ENCODE measurements at regions not wholly inside any gene's neighbourhood (a gene's known extent, or its start where the extent isn't known, plus 50 kb on each side); places are given as distances from the start of the nearest gene placed in this dataset.

DNA sequence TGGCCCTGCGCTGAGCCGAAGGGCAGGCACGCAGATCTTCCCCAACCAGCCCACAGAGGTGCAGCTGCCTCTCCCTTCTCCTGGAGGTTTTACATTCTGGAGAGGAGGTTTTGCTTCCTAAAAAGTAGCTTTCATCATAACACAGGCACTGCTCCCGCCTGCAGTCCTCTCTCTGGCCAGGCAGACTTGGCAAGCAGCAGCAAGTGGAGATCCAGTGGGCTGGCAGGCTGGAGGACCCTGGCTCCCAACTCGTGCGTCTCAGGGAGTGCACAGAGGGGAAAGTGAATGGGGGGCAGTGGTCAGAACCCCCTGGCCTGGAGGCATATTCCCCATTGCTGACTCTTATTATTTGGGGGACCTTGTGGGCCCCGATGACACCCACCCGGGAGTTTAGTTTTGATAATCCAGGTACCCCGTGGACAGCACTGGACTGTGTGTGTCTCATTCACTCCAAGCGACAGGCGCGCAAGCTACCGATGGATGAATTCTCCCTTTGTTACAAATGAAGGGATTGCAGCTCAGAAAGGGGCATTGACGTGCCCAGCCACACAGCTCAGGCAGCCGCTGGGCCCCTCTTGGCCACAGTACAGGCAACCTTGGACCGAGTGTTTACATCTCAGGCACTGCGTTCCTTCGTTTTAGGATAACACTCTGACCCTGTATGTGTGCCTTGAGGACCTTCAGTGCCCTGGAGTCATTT, 1223.9 kb downstream of the BRD1 start:
- DNase-seq (ENCODE audit: low read depth in 3 of 3), result no peak

- no peak for DNase-seq (ENCODE audit: low read depth in 3 of 3)
Observed at GRCh38 chr22:48602805-48603518, 1224.7 kb downstream of the BRD1 start.

DNA sequence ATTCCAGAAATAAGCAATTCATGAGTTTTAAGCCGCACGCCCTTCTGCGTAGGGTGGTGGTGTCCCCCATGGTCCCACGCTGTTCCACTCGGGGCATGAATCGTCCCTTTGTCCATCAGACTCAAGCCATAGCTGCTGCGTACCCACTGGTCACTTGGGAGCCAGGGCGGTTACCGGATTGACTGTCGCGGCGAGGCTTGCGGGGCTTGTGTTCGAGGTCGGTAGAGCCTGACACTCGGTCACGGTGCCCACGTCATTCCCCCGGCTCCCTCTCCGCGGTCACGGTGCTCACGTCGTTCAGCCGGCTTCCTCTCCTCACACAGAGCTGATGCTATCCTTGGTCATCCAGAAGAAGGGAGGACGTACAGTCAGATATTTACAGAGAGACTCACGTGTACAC, 1227.0 kb downstream of the BRD1 start:
- DNase-seq (ENCODE audit: low read depth in 3 of 3), result no peak

DNA sequence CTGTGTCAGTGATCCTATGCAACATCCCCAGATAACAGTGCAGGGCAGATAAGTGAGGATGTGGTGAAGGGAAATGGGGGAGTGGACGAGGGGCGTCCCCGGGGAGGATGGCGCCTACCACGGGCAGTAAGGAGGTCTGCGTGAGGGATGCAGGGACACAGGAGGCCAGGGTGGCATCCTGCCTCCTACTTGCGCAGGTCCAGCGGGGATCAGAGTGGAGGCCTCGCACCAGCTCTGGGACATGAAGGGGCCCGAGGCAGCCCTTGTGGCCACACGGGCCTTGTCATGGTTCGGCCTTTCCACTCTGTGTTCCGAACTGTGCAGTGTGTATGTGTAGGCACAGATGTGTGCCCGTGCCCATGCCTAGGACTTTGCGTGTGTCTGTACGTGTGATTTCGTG, 1227.5 kb downstream of the BRD1 start:
- no peak for DNase-seq (ENCODE audit: low read depth in 3 of 3)

GRCh38 chr22:48599346-48599745, 1228.3 kb downstream of the BRD1 start:
- no peak for DNase-seq (ENCODE audit: low read depth in 3 of 3)

DNA sequence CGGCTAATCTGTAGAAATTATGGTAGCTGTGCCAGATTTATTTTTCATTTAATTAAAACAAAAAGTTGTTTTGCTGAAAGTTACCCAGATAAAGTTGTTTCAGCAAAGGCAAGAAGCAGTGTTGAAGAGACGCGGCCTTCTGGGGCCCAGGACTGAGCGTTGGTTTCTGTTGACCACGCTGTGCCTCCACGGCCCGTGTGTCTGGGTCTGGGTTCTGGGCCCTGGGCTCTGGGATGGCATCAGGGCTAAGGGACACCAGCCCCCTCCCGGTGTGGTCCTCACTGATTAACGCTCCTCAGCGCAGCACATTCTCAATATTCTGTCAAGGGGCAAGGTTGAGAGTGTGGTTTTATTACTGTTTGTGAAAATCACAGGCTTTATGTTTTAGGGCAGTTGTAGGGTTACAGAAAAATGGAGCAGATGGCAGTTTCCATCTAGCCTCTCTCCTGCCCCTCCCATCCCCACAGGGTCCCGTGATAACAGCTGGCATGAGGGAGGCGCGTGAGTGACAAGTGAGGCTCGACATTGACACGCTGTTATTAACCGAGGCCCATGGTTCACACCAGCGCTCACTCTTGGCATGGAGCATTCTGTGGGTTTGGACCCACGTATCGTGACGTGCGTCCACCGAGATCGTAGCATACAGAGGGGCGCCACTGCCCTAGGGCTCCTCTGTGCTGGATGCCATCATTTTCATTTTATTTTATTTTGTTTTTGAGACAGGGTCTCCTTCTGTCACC, 1231.4 kb downstream of the BRD1 start:
- no peak for DNase-seq (ENCODE audit: low read depth in 3 of 3)

- DNase-seq (ENCODE audit: low read depth in 3 of 3), result no peak
Observed at GRCh38 chr22:48595511-48595905, 1232.2 kb downstream of the BRD1 start.

- DNase-seq (ENCODE audit: low read depth in 3 of 3), result no peak
Observed at GRCh38 chr22:48594757-48595510, 1232.7 kb downstream of the BRD1 start.

DNA sequence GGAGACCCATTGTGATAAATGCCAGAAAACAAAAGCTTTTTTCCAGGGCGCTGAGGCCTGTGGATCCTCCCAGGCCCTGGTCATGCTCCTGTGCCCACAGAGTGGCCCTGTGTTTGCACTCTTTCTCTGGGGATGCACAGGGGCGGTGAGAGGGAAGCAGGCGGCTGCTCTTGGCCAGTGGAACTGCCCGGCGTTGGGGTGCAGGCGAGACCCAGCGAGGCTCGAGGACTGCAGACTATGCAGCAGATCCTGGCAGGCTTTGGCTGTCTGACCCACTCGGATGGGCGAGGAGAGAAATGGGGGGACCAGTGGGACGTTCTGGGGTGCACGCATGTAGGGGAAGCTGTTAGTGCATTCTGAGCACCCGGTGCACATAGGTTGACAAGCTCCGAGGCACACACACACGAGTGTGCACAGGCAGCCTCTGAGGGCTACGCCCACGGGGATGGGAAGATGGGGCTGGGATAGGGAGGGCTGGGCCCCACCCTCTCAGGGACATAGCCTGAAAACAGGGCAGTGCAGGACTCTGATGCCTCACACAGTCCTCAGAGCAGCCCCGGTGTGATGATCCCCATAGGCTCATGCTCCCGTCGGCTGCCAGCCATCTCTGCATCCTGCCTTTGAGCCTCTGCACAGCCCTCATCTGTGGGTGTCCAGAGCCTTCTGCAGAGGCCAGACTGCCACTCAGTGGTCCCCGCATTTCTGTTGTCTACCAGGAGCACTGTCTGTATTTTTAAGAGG, 1233.5 kb downstream of the BRD1 start:
- DNase-seq (ENCODE audit: low read depth in 3 of 3), result no peak

DNA sequence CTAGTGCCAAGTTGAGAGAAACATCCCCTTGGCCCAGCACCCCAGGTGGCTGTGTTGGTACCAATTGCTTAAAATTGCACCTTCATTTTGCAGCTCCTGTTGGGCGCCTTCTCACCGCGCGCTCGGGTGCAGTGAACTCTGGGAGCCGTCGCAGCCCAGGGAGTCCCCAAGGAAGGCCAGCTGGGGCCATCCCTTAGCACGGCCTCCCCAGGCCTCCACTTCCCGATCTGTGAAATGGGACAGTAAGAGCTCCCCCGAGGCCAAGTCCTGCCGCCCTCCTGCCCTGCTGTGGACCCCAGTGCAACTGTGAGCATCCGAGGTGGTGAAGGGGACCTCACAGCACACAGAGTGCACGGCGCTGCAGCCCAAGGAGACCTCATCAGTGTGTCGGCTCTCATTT, 1234.1 kb downstream of the BRD1 start:
- DNase-seq (ENCODE audit: low read depth in 3 of 3), result no peak

GRCh38 chr22:48592931-48593330, 1234.7 kb downstream of the BRD1 start:
- no peak for DNase-seq (ENCODE audit: low read depth in 3 of 3)

DNA sequence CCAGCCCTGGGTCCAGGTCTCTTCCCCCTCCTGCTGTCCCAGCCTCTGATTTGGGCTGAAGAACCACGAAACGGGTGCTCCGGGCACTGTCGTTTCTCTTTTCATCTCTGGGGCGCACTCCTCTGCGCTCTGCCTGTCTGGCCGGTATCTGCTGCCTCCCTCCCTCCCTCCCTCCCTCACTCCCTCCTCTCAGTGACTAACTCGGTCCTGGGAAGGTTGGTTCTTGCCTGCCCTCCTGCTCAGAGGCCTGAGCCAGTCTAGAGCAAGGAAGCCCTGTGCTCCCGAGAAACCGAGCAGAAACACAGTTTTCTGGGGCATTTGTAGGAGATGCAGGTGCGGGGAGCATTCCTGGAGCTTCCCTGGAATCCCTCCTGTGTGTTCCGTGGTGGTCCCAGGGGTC, 1235.2 kb downstream of the BRD1 start:
- DNase-seq (ENCODE audit: low read depth in 3 of 3), result no peak

DNA sequence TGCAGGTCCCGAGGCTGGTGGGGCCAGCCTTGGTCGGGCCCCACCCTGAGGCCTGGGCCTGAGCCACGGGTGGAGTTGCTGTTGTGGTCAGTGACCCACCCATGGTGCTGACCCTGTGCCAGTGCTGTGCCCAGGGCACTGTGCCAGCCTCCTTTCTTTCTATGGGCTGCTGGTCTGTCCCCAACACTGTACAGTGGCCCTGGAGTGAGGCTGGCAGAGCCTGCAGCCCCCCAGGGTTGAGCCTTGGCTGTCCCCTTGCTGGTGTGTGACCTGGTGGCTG, 1235.7 kb downstream of the BRD1 start:
- DNase-seq (ENCODE audit: low read depth in 3 of 3), result no peak

DNA sequence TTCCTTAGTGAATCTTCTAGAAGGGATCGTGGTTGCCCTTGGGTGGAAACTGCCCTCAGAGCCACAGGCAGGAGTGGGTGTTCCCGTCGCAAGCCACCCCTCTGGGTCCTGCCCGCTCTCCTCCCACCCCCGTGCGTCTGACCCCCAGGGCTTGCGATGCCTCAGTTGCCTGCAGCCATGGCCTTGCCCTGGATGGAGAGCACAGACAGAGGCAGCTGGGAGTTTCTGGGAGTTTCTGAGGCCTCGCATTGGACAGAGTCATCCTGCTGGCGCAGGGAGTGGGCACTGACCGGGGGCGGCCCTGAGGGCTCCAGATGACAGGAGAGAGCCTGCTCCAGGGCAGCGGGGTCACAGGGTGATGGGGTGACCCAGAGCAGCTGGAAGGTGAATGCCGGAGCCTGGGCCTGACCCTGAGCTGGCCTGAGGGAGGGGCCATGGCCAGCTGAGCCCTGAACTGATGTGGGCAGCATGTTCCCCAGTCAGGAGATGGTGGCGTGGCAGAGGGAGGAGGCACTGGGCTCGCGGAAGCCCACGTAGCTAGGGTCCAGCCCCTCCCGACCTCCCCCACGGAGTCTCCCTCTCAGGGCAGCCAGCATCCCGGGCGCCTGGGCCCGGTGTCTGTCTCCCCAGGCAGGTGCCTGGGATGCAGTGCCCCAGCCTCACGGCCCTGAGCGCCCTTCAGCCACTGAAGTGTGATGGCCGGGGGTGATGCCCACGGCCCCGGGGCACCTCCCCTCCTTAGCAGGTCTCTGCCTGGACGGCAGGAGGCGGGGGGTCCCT, 1236.2 kb downstream of the BRD1 start:
- DNase-seq (ENCODE audit: low read depth in 3 of 3), result no peak

GRCh38 chr22:48589901-48590300, 1237.8 kb downstream of the BRD1 start:
- no peak for DNase-seq (ENCODE audit: low read depth in 3 of 3)

DNA sequence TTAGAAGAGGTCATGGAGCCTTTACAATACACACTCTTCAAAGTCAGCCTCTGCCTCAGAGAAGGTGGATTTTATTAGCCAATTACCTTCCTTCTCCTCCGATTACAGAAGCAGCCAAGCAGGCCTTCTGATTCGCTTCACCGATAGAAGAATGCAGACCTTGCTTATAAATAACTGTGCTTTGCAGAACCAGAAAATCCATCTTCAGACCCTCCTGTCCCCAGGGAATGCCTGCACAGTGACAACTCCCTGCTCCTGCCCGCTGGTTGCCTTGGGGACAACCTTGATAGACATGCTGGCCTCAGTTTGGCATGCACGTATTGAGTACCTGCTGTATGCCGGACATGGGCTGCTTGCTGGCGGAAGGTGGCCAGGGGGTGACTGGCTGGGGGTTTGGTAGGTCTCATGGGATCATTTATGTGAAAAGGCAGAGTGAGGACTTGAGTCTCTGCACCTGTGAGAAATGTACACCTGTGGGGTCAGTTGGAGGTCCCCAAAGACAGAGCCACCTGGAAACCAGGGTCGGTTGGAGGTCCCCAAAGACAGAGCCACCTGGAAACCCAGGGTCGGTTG, 1238.7 kb downstream of the BRD1 start:
- no peak for DNase-seq (ENCODE audit: low read depth in 3 of 3)

DNA sequence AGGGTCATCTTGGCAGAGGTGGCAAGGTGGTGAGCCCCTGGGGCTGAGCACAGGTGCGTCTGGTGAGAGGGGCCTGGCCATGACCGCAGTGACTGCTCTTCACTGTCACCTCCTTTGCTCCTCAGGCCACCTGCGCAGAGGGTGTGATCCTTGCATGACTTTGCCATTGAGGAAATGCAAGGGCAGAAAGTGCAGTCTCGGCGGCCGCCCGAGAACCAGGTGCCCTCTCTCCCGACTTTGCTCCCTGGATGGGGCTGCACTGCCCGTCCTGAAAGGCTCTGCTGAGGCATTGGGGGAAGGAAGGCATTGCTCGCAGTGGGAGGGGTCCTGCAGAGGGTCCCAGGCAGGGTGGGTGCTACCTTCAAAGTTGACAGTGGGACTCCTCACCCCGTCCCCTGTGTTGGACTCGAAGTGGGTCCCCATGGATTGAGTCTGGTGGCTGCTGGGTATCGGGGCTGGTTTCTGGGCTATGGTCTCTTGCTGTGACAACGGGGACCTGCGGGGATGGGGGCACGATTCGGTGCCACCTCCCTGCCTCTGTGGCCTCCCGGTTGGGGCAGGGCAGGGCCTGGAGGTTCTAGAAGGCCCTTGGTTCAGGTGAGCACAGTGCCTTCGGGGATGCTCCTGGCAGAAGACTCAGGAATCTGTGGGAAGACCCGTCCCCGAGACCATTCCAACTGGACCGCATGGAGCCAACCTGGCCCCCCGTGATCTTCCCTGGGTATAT, 1239.4 kb downstream of the BRD1 start:
- no peak for DNase-seq (ENCODE audit: low read depth in 3 of 3)

GRCh38 chr22:48587236-48587865, 1240.3 kb downstream of the BRD1 start:
- no peak for DNase-seq (ENCODE audit: low read depth in 3 of 3)

DNA sequence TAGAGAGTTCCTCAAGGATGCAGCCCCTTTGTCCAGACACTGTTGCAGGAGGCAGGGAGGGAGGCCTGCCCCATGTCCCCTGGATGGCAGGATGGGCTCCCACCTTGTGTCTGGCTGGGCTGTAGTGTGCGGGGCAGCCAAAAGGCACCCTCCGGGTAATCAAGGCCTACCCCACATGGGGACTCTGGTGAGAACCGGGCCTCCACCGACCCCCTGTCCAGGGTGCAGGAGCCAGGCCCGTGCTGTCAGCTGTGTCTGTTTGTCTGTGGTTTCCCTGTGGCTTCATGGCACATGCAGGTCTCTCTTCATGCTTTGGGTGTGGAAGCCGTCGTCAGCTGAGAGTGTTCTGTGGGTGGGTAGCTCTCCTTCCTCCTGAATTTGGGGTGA, 1240.9 kb downstream of the BRD1 start:
- DNase-seq (ENCODE audit: low read depth in 3 of 3), result no peak
